Mammary epithelial cell (primary cell): ENCODE measurements at regions not wholly inside any gene's neighbourhood (a gene's known extent, or its start where the extent isn't known, plus 50 kb on each side); places are given as distances from the start of the nearest gene placed in this dataset.

ENCODE experiments used
- EZH2 ChIP-seq: IDR thresholded peaks from 2 replicates; pipeline ENCODE4 v1.6.1; 2012; ENCODE audit warnings: low read length, inconsistent platforms, borderline replicate concordance
- TF ChIP-seq, protein P1 (sequence below), 2 donors: IDR thresholded peaks in 1 of 2; conservative IDR thresholded peaks in 1 of 2; 2 replicates each; pipeline ENCODE4 v1.5.1; 2011 to 2012; ENCODE audit warnings: inconsistent platforms in 2 of 2, low read length in 2 of 2, mild to moderate bottlenecking in 2 of 2, control low read depth in 1 of 2, low read depth in 1 of 2; ENCODE audit not compliant: insufficient read depth in 1 of 2; ENCODE audit errors: extremely low read depth in 1 of 2

DNA sequence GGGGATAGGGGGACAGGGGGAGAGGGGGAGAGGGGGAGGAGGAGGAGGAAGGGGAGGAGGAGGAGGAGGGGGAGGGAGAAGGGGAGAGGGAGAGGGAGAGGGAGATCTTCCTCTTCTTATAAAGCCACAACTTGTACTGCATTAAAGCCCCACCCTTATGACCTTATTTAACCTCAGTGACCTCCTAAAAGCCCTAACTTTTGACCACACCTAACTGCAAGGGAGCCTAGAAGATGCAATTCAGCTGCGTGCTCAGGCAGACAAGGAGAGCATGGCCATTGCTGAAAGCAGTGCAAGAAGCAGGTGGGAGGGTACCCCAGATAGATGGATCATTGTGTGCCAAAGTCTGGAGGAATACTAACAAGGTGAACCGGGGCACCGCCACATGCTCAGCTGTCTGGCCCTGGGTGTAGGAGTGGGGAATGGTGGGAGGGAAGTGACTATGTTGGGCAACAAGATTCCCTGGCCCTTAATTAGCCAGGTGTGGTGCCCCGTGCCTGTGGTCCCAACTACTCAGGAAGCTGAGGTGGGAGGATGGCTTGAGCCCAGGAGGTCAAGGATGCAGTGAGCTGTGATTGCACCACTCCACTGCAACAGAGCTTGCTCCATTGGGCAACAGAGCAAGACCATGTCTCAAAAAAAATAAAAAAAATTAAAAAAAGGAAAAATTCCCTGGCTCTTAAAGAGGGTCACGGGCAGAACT, 125.4 kb upstream of the BOD1 start:
- TF ChIP-seq, protein P1, sequence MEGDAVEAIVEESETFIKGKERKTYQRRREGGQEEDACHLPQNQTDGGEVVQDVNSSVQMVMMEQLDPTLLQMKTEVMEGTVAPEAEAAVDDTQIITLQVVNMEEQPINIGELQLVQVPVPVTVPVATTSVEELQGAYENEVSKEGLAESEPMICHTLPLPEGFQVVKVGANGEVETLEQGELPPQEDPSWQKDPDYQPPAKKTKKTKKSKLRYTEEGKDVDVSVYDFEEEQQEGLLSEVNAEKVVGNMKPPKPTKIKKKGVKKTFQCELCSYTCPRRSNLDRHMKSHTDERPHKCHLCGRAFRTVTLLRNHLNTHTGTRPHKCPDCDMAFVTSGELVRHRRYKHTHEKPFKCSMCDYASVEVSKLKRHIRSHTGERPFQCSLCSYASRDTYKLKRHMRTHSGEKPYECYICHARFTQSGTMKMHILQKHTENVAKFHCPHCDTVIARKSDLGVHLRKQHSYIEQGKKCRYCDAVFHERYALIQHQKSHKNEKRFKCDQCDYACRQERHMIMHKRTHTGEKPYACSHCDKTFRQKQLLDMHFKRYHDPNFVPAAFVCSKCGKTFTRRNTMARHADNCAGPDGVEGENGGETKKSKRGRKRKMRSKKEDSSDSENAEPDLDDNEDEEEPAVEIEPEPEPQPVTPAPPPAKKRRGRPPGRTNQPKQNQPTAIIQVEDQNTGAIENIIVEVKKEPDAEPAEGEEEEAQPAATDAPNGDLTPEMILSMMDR (conservative IDR thresholded peaks at IDR 0.05 in 1 of 2, IDR thresholded peaks at IDR 0.05 in 1 of 2; ENCODE audit: extremely low read depth in 1 of 2, insufficient read depth in 1 of 2, low read depth in 1 of 2, low read length in 2 of 2): no peak
- no peak for TF ChIP-seq EZH2
